ENCODE measurements at regions not wholly inside any gene's neighbourhood (a gene's known extent, or its start where the extent isn't known, plus 50 kb on each side); places are given as distances from the start of the nearest gene placed in this dataset.

DNA sequence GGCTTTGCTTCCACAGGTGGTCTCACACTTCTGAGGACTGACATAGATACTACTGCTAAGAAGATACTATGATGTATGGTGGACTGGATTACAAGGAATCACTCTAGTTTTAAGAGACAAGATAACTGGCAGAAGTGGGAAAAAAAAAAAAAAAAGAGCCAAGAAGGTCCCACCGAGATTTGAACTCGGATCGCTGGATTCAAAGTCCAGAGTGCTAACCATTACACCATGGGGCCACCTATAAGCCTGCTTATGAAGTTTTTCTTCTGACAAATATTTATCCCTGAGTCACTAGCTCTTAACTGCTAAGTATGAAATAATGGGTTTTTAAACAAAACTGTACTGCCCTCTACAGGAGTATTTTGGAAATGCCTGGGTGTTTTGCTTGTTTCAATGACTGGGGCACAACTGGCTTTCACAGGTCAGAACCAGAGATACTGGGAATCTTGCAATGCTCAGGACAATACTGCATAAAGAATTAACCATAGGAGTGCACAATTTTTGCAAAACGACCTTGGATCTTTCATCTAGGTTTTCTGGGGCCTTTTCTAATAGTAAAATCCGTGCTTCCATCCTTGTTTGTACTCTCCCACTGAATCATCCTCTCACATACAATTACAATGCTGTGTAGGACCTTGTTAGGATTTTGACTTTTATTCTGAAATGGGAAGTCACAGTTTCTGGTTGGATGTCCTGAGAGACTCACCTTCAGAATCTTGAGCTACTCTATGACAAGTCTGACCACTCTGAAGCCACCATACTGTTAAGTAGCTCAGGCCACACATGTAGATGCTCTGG is 116.3 kb downstream of the OR2B2 start (continued):
- TF ChIP-seq ZNF75D (CRISPR knock-in tag; IDR thresholded peaks at IDR 0.05; ENCODE audit: borderline replicate concordance) (no peak), FLYWCH1 (CRISPR knock-in tag; IDR thresholded peaks at IDR 0.05) (no peak), HNRNPH1 (optimal IDR thresholded peaks at IDR 0.05; ENCODE audit: low read depth, low read length) (no peak), MTA3 (CRISPR knock-in tag; IDR thresholded peaks at IDR 0.05) (no peak), KLF16 (CRISPR knock-in tag; IDR thresholded peaks at IDR 0.05) (peak in 1 of 2 experiments; percentile 96; a peak in 2 of 4 replicates), TCF12 (IDR thresholded peaks at IDR 0.05) (no peak), TCF12 (CRISPR knock-in tag; IDR thresholded peaks at IDR 0.05) (no peak; the same call in 1 of the 2 replicates), MXD3 (CRISPR knock-in tag; IDR thresholded peaks at IDR 0.05) (no peak), FOXK2 (IDR thresholded peaks at IDR 0.05) (0 out of 2 replicates have a peak, but pooled peaks have one; percentile 32), ZNF292 (CRISPR knock-in tag; IDR thresholded peaks at IDR 0.05; ENCODE audit: borderline replicate concordance, low read depth) (no peak), ZNF746 (CRISPR knock-in tag; IDR thresholded peaks at IDR 0.05) (no peak), SIX1 (CRISPR knock-in tag; IDR thresholded peaks at IDR 0.05; ENCODE audit: borderline replicate concordance) (peak; percentile 68; the same call in 1 of the 2 replicates), ZNF121 (CRISPR knock-in tag; IDR thresholded peaks at IDR 0.05) (no peak), ZNF674 (CRISPR knock-in tag; IDR thresholded peaks at IDR 0.05; ENCODE audit: low read depth) (no peak), TGIF2 (CRISPR knock-in tag; IDR thresholded peaks at IDR 0.05) (no peak), ZNF333 (CRISPR knock-in tag; IDR thresholded peaks at IDR 0.05; ENCODE audit: borderline replicate concordance) (no peak), ASH2L (IDR thresholded peaks at IDR 0.05; ENCODE audit: insufficient read length, low read depth, low read length) (peak; percentile 82), SOX5 (CRISPR knock-in tag; IDR thresholded peaks at IDR 0.05; ENCODE audit: borderline replicate concordance) (peak; percentile 48; the same call in 1 of the 2 replicates), BHLHE40 (IDR thresholded peaks at IDR 0.05; ENCODE audit: low read length) (no peak), KLF12 (CRISPR knock-in tag; IDR thresholded peaks at IDR 0.05; ENCODE audit: borderline replicate concordance) (no peak)
- TF ChIP-seq, protein P1, sequence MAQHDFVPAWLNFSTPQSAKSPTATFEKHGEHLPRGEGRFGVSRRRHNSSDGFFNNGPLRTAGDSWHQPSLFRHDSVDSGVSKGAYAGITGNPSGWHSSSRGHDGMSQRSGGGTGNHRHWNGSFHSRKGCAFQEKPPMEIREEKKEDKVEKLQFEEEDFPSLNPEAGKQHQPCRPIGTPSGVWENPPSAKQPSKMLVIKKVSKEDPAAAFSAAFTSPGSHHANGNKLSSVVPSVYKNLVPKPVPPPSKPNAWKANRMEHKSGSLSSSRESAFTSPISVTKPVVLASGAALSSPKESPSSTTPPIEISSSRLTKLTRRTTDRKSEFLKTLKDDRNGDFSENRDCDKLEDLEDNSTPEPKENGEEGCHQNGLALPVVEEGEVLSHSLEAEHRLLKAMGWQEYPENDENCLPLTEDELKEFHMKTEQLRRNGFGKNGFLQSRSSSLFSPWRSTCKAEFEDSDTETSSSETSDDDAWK (CRISPR knock-in tag; IDR thresholded peaks at IDR 0.05), result no peak
- TF ChIP-seq, protein P2, sequence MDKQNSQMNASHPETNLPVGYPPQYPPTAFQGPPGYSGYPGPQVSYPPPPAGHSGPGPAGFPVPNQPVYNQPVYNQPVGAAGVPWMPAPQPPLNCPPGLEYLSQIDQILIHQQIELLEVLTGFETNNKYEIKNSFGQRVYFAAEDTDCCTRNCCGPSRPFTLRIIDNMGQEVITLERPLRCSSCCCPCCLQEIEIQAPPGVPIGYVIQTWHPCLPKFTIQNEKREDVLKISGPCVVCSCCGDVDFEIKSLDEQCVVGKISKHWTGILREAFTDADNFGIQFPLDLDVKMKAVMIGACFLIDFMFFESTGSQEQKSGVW (CRISPR knock-in tag; IDR thresholded peaks at IDR 0.05; ENCODE audit: borderline replicate concordance), result no peak
- TF ChIP-seq, protein P3, sequence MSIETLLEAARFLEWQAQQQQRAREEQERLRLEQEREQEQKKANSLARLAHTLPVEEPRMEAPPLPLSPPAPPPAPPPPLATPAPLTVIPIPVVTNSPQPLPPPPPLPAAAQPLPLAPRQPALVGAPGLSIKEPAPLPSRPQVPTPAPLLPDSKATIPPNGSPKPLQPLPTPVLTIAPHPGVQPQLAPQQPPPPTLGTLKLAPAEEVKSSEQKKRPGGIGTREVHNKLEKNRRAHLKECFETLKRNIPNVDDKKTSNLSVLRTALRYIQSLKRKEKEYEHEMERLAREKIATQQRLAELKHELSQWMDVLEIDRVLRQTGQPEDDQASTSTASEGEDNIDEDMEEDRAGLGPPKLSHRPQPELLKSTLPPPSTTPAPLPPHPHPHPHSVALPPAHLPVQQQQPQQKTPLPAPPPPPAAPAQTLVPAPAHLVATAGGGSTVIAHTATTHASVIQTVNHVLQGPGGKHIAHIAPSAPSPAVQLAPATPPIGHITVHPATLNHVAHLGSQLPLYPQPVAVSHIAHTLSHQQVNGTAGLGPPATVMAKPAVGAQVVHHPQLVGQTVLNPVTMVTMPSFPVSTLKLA (IDR thresholded peaks at IDR 0.05), result no peak
- TF ChIP-seq, protein P4, sequence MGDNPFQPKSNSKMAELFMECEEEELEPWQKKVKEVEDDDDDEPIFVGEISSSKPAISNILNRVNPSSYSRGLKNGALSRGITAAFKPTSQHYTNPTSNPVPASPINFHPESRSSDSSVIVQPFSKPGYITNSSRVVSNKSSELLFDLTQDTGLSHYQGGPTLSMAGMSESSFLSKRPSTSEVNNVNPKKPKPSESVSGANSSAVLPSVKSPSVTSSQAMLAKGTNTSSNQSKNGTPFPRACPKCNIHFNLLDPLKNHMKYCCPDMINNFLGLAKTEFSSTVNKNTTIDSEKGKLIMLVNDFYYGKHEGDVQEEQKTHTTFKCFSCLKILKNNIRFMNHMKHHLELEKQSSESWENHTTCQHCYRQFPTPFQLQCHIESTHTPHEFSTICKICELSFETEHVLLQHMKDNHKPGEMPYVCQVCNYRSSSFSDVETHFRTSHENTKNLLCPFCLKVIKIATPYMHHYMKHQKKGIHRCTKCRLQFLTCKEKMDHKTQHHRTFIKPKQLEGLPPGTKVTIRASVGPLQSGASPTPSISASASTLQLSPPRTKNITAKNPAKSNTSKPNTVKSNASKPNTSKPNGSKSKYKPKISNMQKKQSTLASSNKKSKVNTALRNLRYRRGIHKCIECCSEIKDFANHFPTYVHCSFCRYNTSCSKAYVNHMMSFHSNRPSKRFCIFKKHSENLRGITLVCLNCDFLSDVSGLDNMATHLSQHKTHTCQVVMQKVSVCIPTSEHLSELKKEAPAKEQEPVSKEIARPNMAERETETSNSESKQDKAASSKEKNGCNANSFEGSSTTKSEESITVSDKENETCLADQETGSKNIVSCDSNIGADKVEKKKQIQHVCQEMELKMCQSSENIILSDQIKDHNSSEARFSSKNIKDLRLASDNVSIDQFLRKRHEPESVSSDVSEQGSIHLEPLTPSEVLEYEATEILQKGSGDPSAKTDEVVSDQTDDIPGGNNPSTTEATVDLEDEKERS (CRISPR knock-in tag; IDR thresholded peaks at IDR 0.05), result no peak

Data from HepG2 (cell line).